SK-N-SH (cell line): ENCODE measurements at regions not wholly inside any gene's neighbourhood (a gene's known extent, or its start where the extent isn't known, plus 50 kb on each side); places are given as distances from the start of the nearest gene placed in this dataset.

Experiments used
- ELF1 ChIP-seq: IDR thresholded peaks from 2 replicates; pipeline ENCODE4 v1.4.0; 2012
- EP300 ChIP-seq, 2 experiments: IDR thresholded peaks; 2 replicates each; pipeline versions ENCODE4 v1.4.0 to v1.6.1; 2012; ENCODE audit warnings: borderline replicate concordance in 1 of 2, low read depth in 1 of 2, low read length in 1 of 2
- GATA2 ChIP-seq: sonication (generic); formaldehyde crosslinking; IDR thresholded peaks from 2 replicates; pipeline ENCODE4 v1.5.0; 2020; ENCODE audit warnings: mild to moderate bottlenecking, missing genetic modification reagents
- JUND ChIP-seq: IDR thresholded peaks from 2 replicates; pipeline ENCODE4 v1.4.0; 2012
- PBX3 ChIP-seq: IDR thresholded peaks from 2 replicates; pipeline ENCODE4; 2012
- TCF12 ChIP-seq: IDR thresholded peaks from 2 replicates; pipeline ENCODE4 v1.4.0; 2012
- USF1 ChIP-seq: IDR thresholded peaks from 2 replicates; pipeline ENCODE4 v1.4.0; 2012; ENCODE audit warnings: low read depth, borderline replicate concordance

GRCh38 chr7:144892761-144893160 lies 56.9 kb upstream of the TPK1 start (continued):
- TF ChIP-seq USF1 (no peak), JUND (no peak), PBX3 (no peak), TCF12 (no peak), EP300 (IDR thresholded peaks at IDR 0.05; ENCODE audit: borderline replicate concordance in 1 of 2, low read depth in 1 of 2, low read length in 1 of 2) (no peak), ELF1 (no peak), GATA2 (no peak)
- TF ChIP-seq, all 33 proteins: peak for 0
